CD4-positive, alpha-beta T cell (primary cell): ENCODE measurements at regions not wholly inside any gene's neighbourhood (a gene's known extent, or its start where the extent isn't known, plus 50 kb on each side); places are given as distances from the start of the nearest gene placed in this dataset.

ENCODE experiments used
- ATAC-seq: fragments of 200-7000 bp; cut with Tn5 transposase; one replicate; pipeline ENCODE4 v1.10.0; 2022; ENCODE audit warnings: mild to moderate bottlenecking; ENCODE audit not compliant: poor library complexity
- CTCF ChIA-PET: fragments of 350-600 bp; sonication (Branson Sonifier 250); formaldehyde crosslinking; loops from one replicate; lab custom pipeline; 2021; ENCODE audit warnings: antibody characterized with exemption, inconsistent platforms; lab: Charles Lee
- POLR2A ChIA-PET: fragments of 350-600 bp; sonication (Branson Sonifier 250); formaldehyde crosslinking; loops from one replicate; lab custom pipeline; 2021; ENCODE audit warnings: antibody characterized with exemption, inconsistent platforms; lab: Charles Lee
- DNase-seq, 14 experiments: peaks; one replicate each; pipeline ENCODE4 v3.0.0-alpha.2; 2013 to 2020; ENCODE audit warnings: mixed read lengths in 2 of 14
- H3K27ac ChIP-seq, 2 donors: one replicate each; pipeline versions ENCODE4 v1.5.1 to v1.7.0; 2013; ENCODE audit warnings: low read length in 2 of 2, low read depth in 1 of 2, mild to moderate bottlenecking in 1 of 2
- H3K27me3 ChIP-seq, 2 experiments: 1 replicate in 1 of 2; 2 replicates in 1 of 2; pipeline versions ENCODE4 v1.6.1 to v1.7.0; 2013; ENCODE audit warnings: low read length in 2 of 2, control low read depth in 1 of 2, mild to moderate bottlenecking in 1 of 2, moderate library complexity in 1 of 2; ENCODE audit not compliant: insufficient read depth in 2 of 2, control insufficient read depth in 1 of 2
- H3K36me3 ChIP-seq: one replicate; pipeline ENCODE4 v1.6.1; 2013; ENCODE audit warnings: low read length, control low read depth; ENCODE audit not compliant: insufficient read depth
- H3K4me1 ChIP-seq: one replicate; pipeline ENCODE4 v1.6.1; 2013; ENCODE audit warnings: low read length, control low read depth; ENCODE audit not compliant: insufficient read depth
- H3K4me3 ChIP-seq: one replicate; pipeline ENCODE4 v1.5.1; 2013; ENCODE audit warnings: mild to moderate bottlenecking, low read length, moderate library complexity
- H3K9me3 ChIP-seq, 2 experiments: 1 replicate in 1 of 2; 2 replicates in 1 of 2; pipeline versions ENCODE4 v1.6.1 to v1.7.0; 2013; ENCODE audit warnings: low read length in 2 of 2, mild to moderate bottlenecking in 2 of 2, control low read depth in 1 of 2, moderate library complexity in 1 of 2; ENCODE audit not compliant: control insufficient read depth in 1 of 2, insufficient read depth in 1 of 2
- H3K27ac Mint-ChIP-seq: one replicate; pipeline ENCODE4 v1.8.0; 2020; ENCODE audit warnings: mixed read lengths
- H3K27me3 Mint-ChIP-seq: one replicate; pipeline ENCODE4 v1.8.0; 2021; ENCODE audit warnings: mixed read lengths
- H3K36me3 Mint-ChIP-seq: one replicate; pipeline ENCODE4 v1.8.0; 2021; ENCODE audit warnings: low read depth, mixed read lengths
- H3K4me1 Mint-ChIP-seq: one replicate; pipeline ENCODE4 v1.8.0; 2021; ENCODE audit warnings: low read depth, mixed read lengths
- H3K4me3 Mint-ChIP-seq: one replicate; pipeline ENCODE4 v1.8.0; 2020; ENCODE audit warnings: mild to moderate bottlenecking, mixed read lengths
- H3K9me3 Mint-ChIP-seq: one replicate; pipeline ENCODE4 v1.8.0; 2020; ENCODE audit warnings: mixed read lengths
- CTCF ChIP-seq: fragments of 200-600 bp; IDR thresholded peaks from one replicate; pipeline ENCODE4 v1.8.0; 2022; ENCODE audit warnings: antibody characterized with exemption, mild to moderate bottlenecking
- intact Hi-C, 2 experiments: fragments of 100-400 bp; cut with DNase I in 1 of 2; cut with micrococcal nuclease in 1 of 2; formaldehyde crosslinking; loops; one replicate each; pipeline versions ENCODE4 v1.15.1 to v1.9.0; 2023 to 2025; cut with DNase I, micrococcal nuclease

GRCh38 chr7:20479706-20480105, 135.8 kb upstream of the ABCB5 start:
- no peaks in the 10 kb centered on the region for H3K9me3 ChIP-seq
- no peaks in the 10 kb centered on the region for H3K36me3 ChIP-seq
- H3K4me3 ChIP-seq, result no peak overlapping the region
- H3K4me1 ChIP-seq, result no peaks in the 10 kb centered on the region
- no peak overlapping the region for H3K27ac ChIP-seq
- Mint-ChIP-seq H3K27me3 (no peaks in the 10 kb centered on the region), H3K9me3 (no peaks in the 10 kb centered on the region), H3K27ac (no peak overlapping the region), H3K36me3 (no peaks in the 10 kb centered on the region), H3K4me1 (no peaks in the 10 kb centered on the region), H3K4me3 (no peak overlapping the region)
- CTCF ChIA-PET, result no interaction called here
- intact Hi-C loops, result no loop called here
- DNase-seq (no peak), ATAC-seq (no peak)
- no peaks in the 10 kb centered on the region for H3K27me3 ChIP-seq
- TF ChIP-seq CTCF, result no peak
- POLR2A ChIA-PET, result no interaction called here

GRCh38 chr7:20482071-20482470, 133.4 kb upstream of the ABCB5 start:
- Mint-ChIP-seq H3K27me3 (no peaks in the 10 kb centered on the region), H3K36me3 (no peaks in the 10 kb centered on the region), H3K9me3 (peaks cover 2% of the 10 kb centered on the region), H3K27ac (no peak overlapping the region), H3K4me3 (no peak overlapping the region), H3K4me1 (no peaks in the 10 kb centered on the region)
- Histone ChIP-seq H3K4me1 (no peaks in the 10 kb centered on the region), H3K9me3 (peaks cover 7 to 11% of the 10 kb centered on the region in 2 experiments), H3K27me3 (no peaks in the 10 kb centered on the region), H3K36me3 (no peaks in the 10 kb centered on the region), H3K27ac (no peak overlapping the region), H3K4me3 (no peak overlapping the region)
- no peak for ATAC-seq
- no peak for TF ChIP-seq CTCF
- POLR2A ChIA-PET, result no interaction called here
- no peak for DNase-seq
- CTCF ChIA-PET, result no interaction called here
- intact Hi-C loops, result no loop called here

GRCh38 chr7:20484356-20484755, 131.1 kb upstream of the ABCB5 start:
- CTCF ChIA-PET, result no interaction called here
- Histone ChIP-seq H3K36me3 (no peaks in the 10 kb centered on the region), H3K27ac (no peak overlapping the region), H3K4me1 (no peaks in the 10 kb centered on the region), H3K27me3 (no peaks in the 10 kb centered on the region), H3K4me3 (no peak overlapping the region), H3K9me3 (peaks cover 20 to 22% of the 10 kb centered on the region in 2 experiments)
- H3K36me3 Mint-ChIP-seq, result no peaks in the 10 kb centered on the region
- H3K4me1 Mint-ChIP-seq, result no peaks in the 10 kb centered on the region
- POLR2A ChIA-PET, result no interaction called here
- ATAC-seq (no peak), DNase-seq (no peak)
- peaks cover 9% of the 10 kb centered on the region for H3K9me3 Mint-ChIP-seq
- intact Hi-C loops, result no loop called here
- no peaks in the 10 kb centered on the region for H3K27me3 Mint-ChIP-seq
- TF ChIP-seq CTCF, result no peak
- no peak overlapping the region for H3K27ac Mint-ChIP-seq
- H3K4me3 Mint-ChIP-seq, result no peak overlapping the region
